CD4-positive, alpha-beta T cell (primary cell): ENCODE measurements at regions not wholly inside any gene's neighbourhood (a gene's known extent, or its start where the extent isn't known, plus 50 kb on each side); places are given as distances from the start of the nearest gene placed in this dataset.

Experiments used
- ATAC-seq: fragments of 200-7000 bp; cut with Tn5 transposase; one replicate; pipeline ENCODE4 v1.10.0; 2022; ENCODE audit warnings: mild to moderate bottlenecking; ENCODE audit not compliant: poor library complexity
- CTCF ChIA-PET: fragments of 350-600 bp; sonication (Branson Sonifier 250); formaldehyde crosslinking; loops from one replicate; lab custom pipeline; 2021; ENCODE audit warnings: antibody characterized with exemption, inconsistent platforms; lab: Charles Lee
- POLR2A ChIA-PET: fragments of 350-600 bp; sonication (Branson Sonifier 250); formaldehyde crosslinking; loops from one replicate; lab custom pipeline; 2021; ENCODE audit warnings: antibody characterized with exemption, inconsistent platforms; lab: Charles Lee
- DNase-seq, 14 experiments: peaks; one replicate each; pipeline ENCODE4 v3.0.0-alpha.2; 2013 to 2020; ENCODE audit warnings: mixed read lengths in 2 of 14
- H3K27ac ChIP-seq, 2 donors: one replicate each; pipeline versions ENCODE4 v1.5.1 to v1.7.0; 2013; ENCODE audit warnings: low read length in 2 of 2, low read depth in 1 of 2, mild to moderate bottlenecking in 1 of 2
- H3K27me3 ChIP-seq, 2 experiments: 1 replicate in 1 of 2; 2 replicates in 1 of 2; pipeline versions ENCODE4 v1.6.1 to v1.7.0; 2013; ENCODE audit warnings: low read length in 2 of 2, control low read depth in 1 of 2, mild to moderate bottlenecking in 1 of 2, moderate library complexity in 1 of 2; ENCODE audit not compliant: insufficient read depth in 2 of 2, control insufficient read depth in 1 of 2
- H3K36me3 ChIP-seq: one replicate; pipeline ENCODE4 v1.6.1; 2013; ENCODE audit warnings: low read length, control low read depth; ENCODE audit not compliant: insufficient read depth
- H3K4me1 ChIP-seq: one replicate; pipeline ENCODE4 v1.6.1; 2013; ENCODE audit warnings: low read length, control low read depth; ENCODE audit not compliant: insufficient read depth
- H3K4me3 ChIP-seq: one replicate; pipeline ENCODE4 v1.5.1; 2013; ENCODE audit warnings: mild to moderate bottlenecking, low read length, moderate library complexity
- H3K9me3 ChIP-seq, 2 experiments: 1 replicate in 1 of 2; 2 replicates in 1 of 2; pipeline versions ENCODE4 v1.6.1 to v1.7.0; 2013; ENCODE audit warnings: low read length in 2 of 2, mild to moderate bottlenecking in 2 of 2, control low read depth in 1 of 2, moderate library complexity in 1 of 2; ENCODE audit not compliant: control insufficient read depth in 1 of 2, insufficient read depth in 1 of 2
- H3K27ac Mint-ChIP-seq: one replicate; pipeline ENCODE4 v1.8.0; 2020; ENCODE audit warnings: mixed read lengths
- H3K27me3 Mint-ChIP-seq: one replicate; pipeline ENCODE4 v1.8.0; 2021; ENCODE audit warnings: mixed read lengths
- H3K36me3 Mint-ChIP-seq: one replicate; pipeline ENCODE4 v1.8.0; 2021; ENCODE audit warnings: low read depth, mixed read lengths
- H3K4me1 Mint-ChIP-seq: one replicate; pipeline ENCODE4 v1.8.0; 2021; ENCODE audit warnings: low read depth, mixed read lengths
- H3K4me3 Mint-ChIP-seq: one replicate; pipeline ENCODE4 v1.8.0; 2020; ENCODE audit warnings: mild to moderate bottlenecking, mixed read lengths
- H3K9me3 Mint-ChIP-seq: one replicate; pipeline ENCODE4 v1.8.0; 2020; ENCODE audit warnings: mixed read lengths
- intact Hi-C, 2 experiments: fragments of 100-400 bp; cut with DNase I in 1 of 2; cut with micrococcal nuclease in 1 of 2; formaldehyde crosslinking; loops; one replicate each; pipeline versions ENCODE4 v1.15.1 to v1.9.0; 2023 to 2025; cut with DNase I, micrococcal nuclease
- TF ChIP-seq, protein P1 (sequence below): fragments of 200-600 bp; IDR thresholded peaks from one replicate; pipeline ENCODE4 v1.8.0; 2022; ENCODE audit warnings: antibody characterized with exemption, mild to moderate bottlenecking

- H3K36me3 ChIP-seq = no peaks in the 10 kb centered on the region
- intact Hi-C loops = no loop called here
- peaks cover 5% of the 10 kb centered on the region for H3K9me3 Mint-ChIP-seq
- TF ChIP-seq, protein P1, sequence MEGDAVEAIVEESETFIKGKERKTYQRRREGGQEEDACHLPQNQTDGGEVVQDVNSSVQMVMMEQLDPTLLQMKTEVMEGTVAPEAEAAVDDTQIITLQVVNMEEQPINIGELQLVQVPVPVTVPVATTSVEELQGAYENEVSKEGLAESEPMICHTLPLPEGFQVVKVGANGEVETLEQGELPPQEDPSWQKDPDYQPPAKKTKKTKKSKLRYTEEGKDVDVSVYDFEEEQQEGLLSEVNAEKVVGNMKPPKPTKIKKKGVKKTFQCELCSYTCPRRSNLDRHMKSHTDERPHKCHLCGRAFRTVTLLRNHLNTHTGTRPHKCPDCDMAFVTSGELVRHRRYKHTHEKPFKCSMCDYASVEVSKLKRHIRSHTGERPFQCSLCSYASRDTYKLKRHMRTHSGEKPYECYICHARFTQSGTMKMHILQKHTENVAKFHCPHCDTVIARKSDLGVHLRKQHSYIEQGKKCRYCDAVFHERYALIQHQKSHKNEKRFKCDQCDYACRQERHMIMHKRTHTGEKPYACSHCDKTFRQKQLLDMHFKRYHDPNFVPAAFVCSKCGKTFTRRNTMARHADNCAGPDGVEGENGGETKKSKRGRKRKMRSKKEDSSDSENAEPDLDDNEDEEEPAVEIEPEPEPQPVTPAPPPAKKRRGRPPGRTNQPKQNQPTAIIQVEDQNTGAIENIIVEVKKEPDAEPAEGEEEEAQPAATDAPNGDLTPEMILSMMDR = no peak
- no peak overlapping the region for H3K27ac ChIP-seq
- no peaks in the 10 kb centered on the region for H3K27me3 ChIP-seq
- peaks cover 11% of the 10 kb centered on the region for H3K4me1 ChIP-seq
- H3K9me3 ChIP-seq = no peaks in the 10 kb centered on the region
- H3K27ac Mint-ChIP-seq = no peak overlapping the region
- H3K4me1 Mint-ChIP-seq = peaks cover 9% of the 10 kb centered on the region
- POLR2A ChIA-PET = no interaction called here
- CTCF ChIA-PET = no interaction called here
- no peak overlapping the region for H3K4me3 ChIP-seq
- ATAC-seq (no peak), DNase-seq (no peak)
- no peak overlapping the region for H3K4me3 Mint-ChIP-seq
- H3K36me3 Mint-ChIP-seq = no peaks in the 10 kb centered on the region
- no peaks in the 10 kb centered on the region for H3K27me3 Mint-ChIP-seq
These were observed 82.6 kb upstream of the CERS6 start for GRCh38 chr2:168373468-168373867.

DNA sequence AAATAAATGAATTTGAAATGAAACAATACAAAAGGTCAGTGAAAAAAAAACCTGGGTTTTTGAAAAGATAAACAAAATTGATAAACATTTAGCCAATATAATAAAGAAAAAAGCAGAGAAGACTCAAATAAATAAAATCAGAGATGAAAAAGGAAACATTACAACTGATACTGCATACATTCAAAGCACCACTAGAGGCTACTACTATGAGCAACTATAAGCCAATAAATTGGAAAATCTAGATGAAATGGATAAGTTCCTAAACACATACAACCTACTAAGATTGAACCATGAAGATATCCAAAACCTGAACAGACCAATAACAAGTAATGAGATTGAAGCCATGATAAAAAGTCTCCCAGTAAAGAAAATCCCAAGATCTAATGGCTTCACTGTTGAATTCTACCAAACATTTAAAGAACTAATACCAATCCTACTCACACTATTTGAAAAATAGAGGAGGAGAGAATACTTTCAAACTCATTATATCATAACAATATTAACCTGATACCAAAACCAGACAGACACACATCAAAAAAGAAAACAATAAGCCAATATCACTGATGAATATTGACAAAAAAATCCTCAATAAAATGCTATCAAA is 80.8 kb upstream of the CERS6 start:
- Mint-ChIP-seq H3K27ac (no peak overlapping the region), H3K27me3 (no peaks in the 10 kb centered on the region), H3K4me3 (no peak overlapping the region), H3K4me1 (peaks cover 9% of the 10 kb centered on the region), H3K9me3 (peaks cover 5% of the 10 kb centered on the region), H3K36me3 (no peaks in the 10 kb centered on the region)
- POLR2A ChIA-PET = no interaction called here
- CTCF ChIA-PET = no interaction called here
- no peaks in the 10 kb centered on the region for H3K36me3 ChIP-seq
- H3K4me1 ChIP-seq = peaks cover 11% of the 10 kb centered on the region
- intact Hi-C loops = no loop called here
- no peak overlapping the region for H3K4me3 ChIP-seq
- no peaks in the 10 kb centered on the region for H3K9me3 ChIP-seq
- DNase-seq (no peak), ATAC-seq (no peak)
- no peaks in the 10 kb centered on the region for H3K27me3 ChIP-seq
- TF ChIP-seq, protein P1 = no peak
- H3K27ac ChIP-seq = no peak overlapping the region

DNA sequence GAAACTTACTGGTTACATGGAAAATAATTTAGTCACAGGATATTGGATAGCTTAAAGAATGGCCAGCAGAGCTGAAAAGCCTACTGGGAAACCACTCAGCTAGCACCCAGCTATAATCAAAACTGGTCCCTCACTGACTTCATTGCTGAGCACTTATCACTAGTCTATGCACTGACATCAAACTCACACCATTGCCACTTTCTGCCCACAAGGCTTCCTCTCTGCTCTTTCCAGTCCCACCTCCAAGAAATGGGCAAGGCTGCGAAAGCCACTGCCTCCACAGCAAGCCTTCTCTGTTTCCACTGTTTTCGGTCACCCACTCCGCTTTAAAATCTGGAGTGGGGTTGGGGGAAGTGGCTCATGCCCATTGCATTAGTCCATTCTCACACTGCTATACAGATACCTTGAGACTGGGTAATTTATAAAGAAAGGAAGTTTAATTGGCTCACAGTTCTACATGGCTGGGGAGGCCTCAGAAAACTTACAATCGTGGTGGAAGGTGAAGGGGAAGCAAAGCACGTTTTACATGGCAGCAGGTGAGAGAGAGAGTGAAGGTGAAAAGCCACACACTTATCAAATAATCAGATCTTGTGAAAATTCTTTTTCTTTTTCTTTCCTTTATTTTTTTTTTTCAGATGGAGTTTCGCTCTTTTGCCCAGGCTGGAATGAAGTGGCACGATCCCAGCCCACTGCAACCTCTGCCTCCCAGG is 77.0 kb upstream of the CERS6 start:
- H3K27me3 ChIP-seq = no peaks in the 10 kb centered on the region
- no peak overlapping the region for H3K27ac ChIP-seq
- no peaks in the 10 kb centered on the region for H3K36me3 ChIP-seq
- DNase-seq = peak in 1 of 14 experiments; percentile 72
- TF ChIP-seq, protein P1 = no peak
- no peak overlapping the region for H3K4me3 Mint-ChIP-seq
- H3K4me1 Mint-ChIP-seq = no peaks in the 10 kb centered on the region
- H3K9me3 ChIP-seq = no peaks in the 10 kb centered on the region
- intact Hi-C loops = no loop called here
- no peaks in the 10 kb centered on the region for H3K4me1 ChIP-seq
- POLR2A ChIA-PET = no interaction called here
- no peak overlapping the region for H3K4me3 ChIP-seq
- H3K9me3 Mint-ChIP-seq = peaks cover 10% of the 10 kb centered on the region
- no peak overlapping the region for H3K27ac Mint-ChIP-seq
- no peak for ATAC-seq
- no peaks in the 10 kb centered on the region for H3K36me3 Mint-ChIP-seq
- CTCF ChIA-PET = no interaction called here
- H3K27me3 Mint-ChIP-seq = no peaks in the 10 kb centered on the region
